Hepatocyte (in vitro differentiated cells): ENCODE measurements at regions not wholly inside any gene's neighbourhood (a gene's known extent, or its start where the extent isn't known, plus 50 kb on each side); places are given as distances from the start of the nearest gene placed in this dataset.

Experiments used
- CTCF ChIP-seq: fragments of 200-600 bp; sonication (generic); IDR thresholded peaks from 2 replicates; pipeline ENCODE4 v1.5.1; 2016; ENCODE audit warnings: antibody characterized with exemption, mild to moderate bottlenecking; ENCODE audit not compliant: poor library complexity
- EZH2 ChIP-seq: fragments of 200-600 bp; sonication (generic); IDR thresholded peaks from 2 replicates; pipeline ENCODE4 v1.6.1; 2016; ENCODE audit warnings: antibody characterized with exemption, mild to moderate bottlenecking, borderline replicate concordance

- no peak for TF ChIP-seq CTCF
- no peak for TF ChIP-seq EZH2
Observed at GRCh38 chr1:30149226-30149625, 574.2 kb downstream of the MATN1 start.
